ENCODE measurements at regions not wholly inside any gene's neighbourhood (a gene's known extent, or its start where the extent isn't known, plus 50 kb on each side); places are given as distances from the start of the nearest gene placed in this dataset.
A peak's percentile ranks its signal among the peaks of the same experiment; 100 is the strongest.

DNA sequence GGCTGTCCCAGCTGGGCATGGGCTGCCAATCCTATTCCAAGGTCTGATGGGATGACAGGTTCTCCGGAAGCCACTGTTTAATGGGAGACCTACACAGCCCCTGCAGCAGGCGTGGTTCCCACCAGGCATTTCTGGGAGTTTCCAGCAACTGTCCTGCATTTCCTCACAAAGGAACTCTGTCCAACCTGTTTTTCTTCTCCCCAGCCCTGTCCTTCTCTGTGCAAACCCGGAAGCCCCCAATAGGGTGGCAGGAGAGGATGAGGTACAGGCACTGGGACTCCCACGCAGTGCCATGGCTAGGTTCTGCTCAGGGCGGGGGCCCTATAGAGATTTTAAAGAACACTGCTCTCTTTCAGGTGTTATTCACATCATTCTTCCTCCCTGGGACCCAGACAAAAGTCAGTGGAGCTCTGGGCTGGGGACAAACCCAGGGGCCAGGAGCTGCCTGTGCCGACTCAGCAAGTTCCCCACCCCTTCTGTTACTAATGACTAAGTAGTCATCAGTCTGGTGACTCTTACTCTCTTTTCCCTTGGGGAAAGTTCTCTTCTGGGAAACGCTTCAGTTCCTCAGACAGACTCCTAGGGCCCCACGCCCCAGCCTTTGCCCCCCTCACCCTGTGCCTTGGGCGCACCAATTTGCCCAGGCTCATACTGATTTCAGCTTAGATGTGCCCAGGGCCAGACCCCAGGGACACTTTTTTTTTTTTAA is 97.7 kb downstream of the CD47 start:
- no peak for DNase-seq (ENCODE audit: low spot score)
- intact Hi-C loops (cut with DNase I), result no loop called here

GRCh38 chr3:107990926-107991325 is 99.9 kb downstream of the CD47 start:
- intact Hi-C loops (cut with DNase I), result no loop called here
- DNase-seq (ENCODE audit: low spot score), result no peak

DNA sequence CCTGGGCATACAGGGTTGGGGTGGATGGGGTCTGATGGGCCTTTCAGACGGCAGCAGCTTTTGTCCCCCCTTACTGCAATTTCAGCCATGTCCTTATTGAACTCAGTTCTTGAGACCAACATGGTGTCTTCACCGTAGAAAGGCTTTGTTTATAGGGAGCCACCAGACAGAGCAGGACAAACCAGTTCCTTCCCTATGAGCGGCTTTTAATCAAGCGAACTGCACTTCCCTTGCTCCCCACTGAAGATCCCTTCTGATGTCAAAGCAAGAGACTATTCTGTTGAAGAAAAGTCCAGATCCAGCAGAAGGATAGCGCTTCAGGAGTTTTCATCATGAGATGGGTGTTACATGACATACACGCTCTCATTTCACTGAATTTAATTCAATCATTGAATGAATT is 100.4 kb downstream of the CD47 start:
- intact Hi-C loops (cut with DNase I), result no loop called here
- DNase-seq (ENCODE audit: low spot score), result no peak

- intact Hi-C loops (cut with DNase I), result no loop called here
- no peak for DNase-seq (ENCODE audit: low spot score)
These were observed 101.2 kb downstream of the CD47 start for GRCh38 chr3:107989661-107990060.

- DNase-seq (ENCODE audit: low spot score), result no peak
- intact Hi-C loops (cut with DNase I), result no loop called here
These were observed 102.2 kb downstream of the CD47 start for GRCh38 chr3:107988460-107989175.

DNA sequence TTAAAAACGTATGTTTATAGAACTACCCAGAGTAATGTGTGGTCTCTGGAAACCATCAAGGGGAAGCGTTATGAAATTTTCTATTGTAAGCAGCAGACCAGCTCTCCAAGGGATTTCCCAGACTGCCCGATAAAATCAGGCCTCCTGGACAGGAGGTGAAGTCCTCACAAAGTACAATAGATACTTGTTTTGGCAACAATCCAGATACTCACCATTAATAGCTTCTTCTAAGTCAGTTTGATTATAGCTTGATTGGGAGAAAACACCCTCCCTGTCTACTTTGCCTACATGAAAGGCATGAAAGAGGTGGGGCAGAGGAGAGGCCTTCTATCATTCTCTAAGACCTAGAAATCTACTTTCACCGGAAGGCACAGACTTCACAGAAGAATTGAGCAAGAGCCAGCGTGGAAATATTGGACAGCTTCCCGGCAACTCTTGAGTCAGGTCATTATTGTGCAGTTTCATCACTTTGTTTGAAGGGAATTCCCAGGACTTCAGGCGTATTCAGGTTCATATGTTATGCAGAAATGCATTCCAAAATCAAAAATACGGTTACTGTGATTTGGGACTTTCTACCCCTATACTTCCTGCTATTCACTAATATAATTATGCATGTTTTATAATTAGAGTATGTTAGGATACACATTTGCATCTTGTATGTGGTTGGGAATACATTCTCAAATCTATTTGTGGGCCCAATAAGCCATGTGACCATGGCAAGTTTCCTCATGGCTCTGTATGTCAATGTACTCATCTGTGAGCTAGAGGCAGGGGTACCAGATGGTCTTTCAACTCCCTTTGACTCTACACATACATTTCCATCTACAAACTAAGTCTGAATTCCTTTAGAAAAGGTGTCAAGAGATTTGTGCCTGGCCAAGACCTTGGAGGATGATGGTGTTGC is 103.5 kb downstream of the CD47 start:
- intact Hi-C loops (cut with DNase I), result loop anchor here (2.0 kb wide), 2 partner anchors 16 to 30 kb away; no protein-coding TSS in a partner anchor

DNA sequence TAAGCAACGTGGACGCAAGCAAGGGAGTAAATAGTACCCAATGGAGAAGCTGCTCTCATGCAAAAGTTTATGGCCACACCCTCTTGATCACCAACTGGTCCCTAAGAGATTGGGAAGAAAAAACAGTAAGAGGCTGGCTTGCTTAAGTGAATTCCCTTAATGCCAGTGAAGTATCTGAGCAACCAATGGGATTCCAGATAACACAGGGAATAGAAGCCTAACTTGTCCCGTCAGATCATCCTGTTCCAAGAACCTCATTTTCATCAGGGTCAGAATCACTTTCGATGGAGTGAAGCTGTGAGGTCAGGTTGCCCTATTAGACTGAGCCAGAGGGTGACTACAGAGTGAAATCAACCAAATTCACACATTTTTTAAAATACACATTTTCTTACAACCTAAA is 104.3 kb downstream of the CD47 start:
- intact Hi-C loops (cut with DNase I), result loop anchor here (2.0 kb wide), 2 partner anchors 16 to 30 kb away; no protein-coding TSS in a partner anchor
- DNase-seq (ENCODE audit: low spot score), result no peak

More for the DNA sequence above, 103.5 kb downstream of the CD47 start:
- DNase-seq (ENCODE audit: low spot score), result peak; percentile 78

GRCh38 chr3:107985496-107985895 is 105.3 kb downstream of the CD47 start:
- intact Hi-C loops (cut with DNase I), result no loop called here
- DNase-seq (ENCODE audit: low spot score), result no peak

DNA sequence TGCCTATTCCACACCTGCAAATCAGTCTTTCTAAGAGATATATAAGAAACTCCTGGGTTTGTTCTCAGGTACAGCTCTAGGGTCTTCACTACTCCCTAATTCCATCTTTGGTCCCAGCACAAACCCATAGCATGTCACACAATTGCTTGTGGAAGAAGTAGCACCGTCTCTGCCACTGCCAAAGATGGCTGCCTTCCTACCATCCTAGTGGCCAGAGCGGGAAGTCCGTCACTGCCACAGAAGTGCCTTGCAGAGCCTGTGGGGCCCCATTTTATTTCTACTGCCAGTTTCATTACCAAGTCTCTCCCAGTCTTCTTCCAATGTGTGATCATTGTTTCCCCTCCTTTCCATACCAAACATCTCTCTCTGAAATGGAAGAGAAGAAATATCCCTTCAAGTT is 107.6 kb downstream of the CD47 start:
- intact Hi-C loops (cut with DNase I), result no loop called here
- no peak for DNase-seq (ENCODE audit: low spot score)

GRCh38 chr3:107982165-107982564 is 108.7 kb downstream of the CD47 start:
- no peak for DNase-seq (ENCODE audit: low spot score)
- intact Hi-C loops (cut with DNase I), result no loop called here

DNA sequence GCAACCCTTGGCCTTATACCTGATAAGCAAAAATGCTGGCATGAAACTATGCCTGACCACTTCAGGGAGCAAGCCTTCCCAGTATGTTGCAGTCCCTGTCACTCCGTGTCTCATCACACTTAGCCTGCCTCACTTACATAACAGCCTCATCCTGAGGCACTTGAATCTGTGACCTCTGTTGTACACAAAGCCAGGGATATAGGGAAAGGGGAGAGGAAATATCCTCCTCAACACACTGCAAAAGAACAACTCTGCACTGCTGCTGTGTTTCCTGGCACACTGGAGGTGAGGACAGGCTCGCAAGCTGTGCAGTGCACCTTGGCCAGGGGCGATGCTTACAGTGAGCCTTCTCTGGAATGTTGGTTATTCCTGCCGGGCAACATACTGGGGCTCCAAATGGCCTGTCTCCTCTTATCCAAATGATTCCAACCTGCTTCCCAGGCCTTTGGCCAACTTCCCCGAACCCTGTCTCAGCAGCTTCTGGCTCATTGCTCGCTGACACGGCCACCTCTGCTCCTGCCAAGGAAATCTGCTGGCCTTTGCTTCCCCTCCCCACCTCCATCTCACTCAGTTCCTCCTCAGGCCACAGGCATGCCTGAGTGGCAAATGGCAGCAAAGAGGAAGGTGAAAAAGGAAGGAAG is 109.2 kb downstream of the CD47 start:
- no peak for DNase-seq (ENCODE audit: low spot score)
- intact Hi-C loops (cut with DNase I), result no loop called here

DNA sequence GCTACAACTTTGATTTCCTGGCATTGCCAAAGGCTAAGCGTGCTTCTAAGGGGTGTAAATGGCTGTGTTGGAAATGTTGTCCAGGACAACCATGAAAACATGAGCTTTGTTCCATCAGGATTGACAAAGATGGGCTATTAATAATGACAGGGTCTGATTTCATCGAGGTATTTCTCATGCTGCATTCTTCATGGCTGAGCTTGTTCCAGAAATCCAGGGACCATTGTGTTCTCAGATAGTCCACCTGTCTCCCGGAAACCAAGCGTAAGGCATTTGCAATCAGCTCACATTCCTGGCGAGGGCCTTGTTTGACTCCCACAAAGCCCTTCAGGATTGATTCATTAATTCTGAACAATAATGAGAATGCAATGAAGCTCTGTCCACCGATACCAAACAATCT is 111.3 kb downstream of the CD47 start:
- intact Hi-C loops (cut with DNase I), result no loop called here
- DNase-seq (ENCODE audit: low spot score), result no peak

DNA sequence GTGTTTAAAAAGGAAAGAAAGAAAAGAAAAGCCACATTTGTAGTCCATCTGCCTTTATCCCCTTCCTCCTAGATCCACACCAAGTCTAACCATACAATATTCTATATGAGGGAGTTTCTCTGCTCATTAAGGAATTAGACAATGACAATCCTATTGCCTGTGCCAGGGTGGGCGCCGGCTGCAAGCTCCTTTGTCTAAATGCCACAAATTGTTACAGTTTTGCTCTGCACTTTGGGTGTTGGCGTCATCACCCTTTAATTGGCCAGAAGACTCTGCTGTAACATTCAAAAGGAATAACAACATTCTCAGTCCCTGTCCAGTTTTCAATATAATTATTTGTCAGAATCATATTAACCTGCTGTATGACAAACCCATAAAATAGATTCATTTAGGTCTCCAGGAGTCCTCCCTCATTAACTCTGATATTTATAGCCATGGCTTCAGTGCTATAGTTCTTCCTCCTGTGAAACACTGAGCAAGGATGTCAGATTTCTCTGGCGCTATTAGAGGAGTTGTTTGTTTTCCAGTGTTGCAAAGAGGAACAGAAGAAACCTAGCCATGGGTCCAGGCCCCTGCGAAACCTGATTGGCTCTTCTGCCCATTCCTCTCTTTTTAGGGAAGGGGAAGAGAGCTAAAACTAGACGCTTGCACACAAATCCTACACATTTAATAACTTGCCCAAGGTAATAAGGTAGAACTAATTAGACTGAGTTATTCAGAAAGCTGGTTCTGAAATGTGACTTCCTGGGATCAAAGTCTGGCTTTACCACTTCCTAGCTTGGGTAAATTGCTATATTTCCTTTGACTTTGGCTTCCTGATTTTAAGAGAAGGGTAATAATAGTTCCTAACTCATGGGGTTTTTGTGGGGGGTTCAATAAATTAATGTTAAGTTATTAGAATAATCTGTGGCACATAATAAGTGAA is 112.4 kb downstream of the CD47 start:
- DNase-seq (ENCODE audit: low spot score), result no peak
- intact Hi-C loops (cut with DNase I), result no loop called here

DNA sequence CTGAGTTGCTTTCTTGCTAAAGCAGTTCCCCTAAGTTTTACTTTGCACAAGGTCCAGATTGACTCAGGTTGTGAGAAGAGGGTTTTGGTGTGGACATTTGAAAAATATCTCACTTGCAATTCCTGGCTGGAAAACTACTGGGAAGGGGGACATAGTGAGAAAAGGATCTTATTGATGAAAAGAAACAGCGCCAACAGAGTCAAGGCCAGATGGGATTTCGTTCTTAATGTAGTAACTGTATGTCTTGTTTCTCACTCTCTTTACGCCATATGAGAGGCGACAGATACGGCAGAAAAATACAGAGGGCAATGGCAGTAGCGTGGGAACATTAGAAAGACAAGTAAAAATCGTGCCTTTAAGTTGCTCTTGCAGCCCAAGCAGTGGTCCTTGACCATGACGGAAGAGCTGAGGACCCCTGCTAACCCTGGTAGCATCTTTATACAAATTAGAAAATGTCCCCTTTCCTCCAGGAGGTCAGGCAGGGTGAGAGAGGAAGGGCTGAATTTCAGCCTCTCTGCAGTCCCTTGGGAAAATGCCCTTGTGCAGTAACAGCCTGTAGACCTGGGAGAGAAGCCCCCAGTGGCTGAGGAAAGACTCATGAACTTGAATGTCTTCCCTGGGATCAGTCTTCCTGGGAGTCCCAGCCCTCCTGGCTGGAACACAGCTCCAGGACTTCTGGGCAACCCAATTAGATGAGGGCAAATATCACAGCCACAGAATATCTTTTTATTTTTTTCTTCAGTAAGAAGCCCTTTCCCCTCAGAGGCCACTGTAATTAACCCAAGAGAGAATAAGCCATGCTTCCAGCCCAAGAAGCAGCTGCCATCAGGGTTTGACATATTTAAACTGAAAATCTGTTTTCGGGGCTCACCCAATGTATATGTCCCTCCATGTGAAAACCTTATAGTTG is 113.4 kb downstream of the CD47 start:
- no peak for DNase-seq (ENCODE audit: low spot score)
- intact Hi-C loops (cut with DNase I), result no loop called here

DNA sequence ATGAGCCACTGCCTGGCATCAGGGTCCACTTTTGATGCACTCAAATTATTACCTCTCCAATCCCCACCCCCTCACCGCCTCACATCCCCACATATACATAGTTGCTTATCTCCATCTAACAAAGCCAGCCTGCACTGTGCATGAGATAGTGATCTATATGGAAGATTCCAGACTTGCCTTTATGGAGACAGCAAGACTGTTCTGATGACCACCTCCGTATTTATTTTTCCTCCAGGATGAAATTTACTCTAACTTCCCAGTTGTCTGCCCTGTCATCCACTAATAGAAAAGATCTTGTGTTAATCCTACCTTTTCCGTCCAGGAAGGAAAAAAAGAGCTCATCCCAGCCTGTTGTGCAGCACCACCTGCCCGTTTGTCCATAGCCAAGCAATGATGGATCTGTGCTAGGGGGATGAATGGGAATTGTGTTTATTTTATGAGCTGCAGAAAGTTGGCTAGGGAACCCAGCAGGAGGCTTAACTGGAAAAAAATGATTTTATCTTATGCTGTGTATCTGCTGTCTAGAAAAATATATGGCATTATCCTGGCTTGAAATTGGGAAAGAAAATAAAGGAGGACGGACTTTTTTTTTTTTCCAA is 114.5 kb downstream of the CD47 start:
- no peak for DNase-seq (ENCODE audit: low spot score)
- intact Hi-C loops (cut with DNase I), result no loop called here

GRCh38 chr3:107975529-107976201 is 115.2 kb downstream of the CD47 start:
- intact Hi-C loops (cut with DNase I), result no loop called here
- DNase-seq (ENCODE audit: low spot score), result no peak

- intact Hi-C loops (cut with DNase I), result no loop called here
- DNase-seq (ENCODE audit: low spot score), result no peak
These were observed 116.9 kb downstream of the CD47 start for GRCh38 chr3:107973961-107974360.

All from cardiac septum (tissue), 1 donor.